ENCODE measurements at regions not wholly inside any gene's neighbourhood (a gene's known extent, or its start where the extent isn't known, plus 50 kb on each side); places are given as distances from the start of the nearest gene placed in this dataset.

DNA sequence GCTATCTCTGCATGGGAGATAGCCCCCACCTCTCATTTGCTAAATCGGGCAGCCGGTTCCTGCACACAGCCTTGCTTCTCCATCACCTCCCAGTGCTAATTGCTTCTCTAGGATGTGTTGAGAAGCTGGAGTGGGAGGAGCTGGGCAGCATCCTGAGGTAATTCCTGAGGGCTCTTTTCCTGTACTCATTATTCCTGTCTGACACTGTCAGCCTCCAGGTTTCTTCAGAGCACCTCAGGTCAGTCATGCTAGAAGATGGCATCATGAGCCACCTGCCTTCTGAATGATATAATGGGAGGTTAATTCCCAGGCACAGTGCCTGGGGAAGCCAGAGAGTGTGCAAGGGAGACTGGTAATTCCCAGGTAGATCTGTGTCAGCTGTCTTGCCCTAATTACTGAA, 133.0 kb downstream of the RAB38 start:
- TF ChIP-seq, protein P1, sequence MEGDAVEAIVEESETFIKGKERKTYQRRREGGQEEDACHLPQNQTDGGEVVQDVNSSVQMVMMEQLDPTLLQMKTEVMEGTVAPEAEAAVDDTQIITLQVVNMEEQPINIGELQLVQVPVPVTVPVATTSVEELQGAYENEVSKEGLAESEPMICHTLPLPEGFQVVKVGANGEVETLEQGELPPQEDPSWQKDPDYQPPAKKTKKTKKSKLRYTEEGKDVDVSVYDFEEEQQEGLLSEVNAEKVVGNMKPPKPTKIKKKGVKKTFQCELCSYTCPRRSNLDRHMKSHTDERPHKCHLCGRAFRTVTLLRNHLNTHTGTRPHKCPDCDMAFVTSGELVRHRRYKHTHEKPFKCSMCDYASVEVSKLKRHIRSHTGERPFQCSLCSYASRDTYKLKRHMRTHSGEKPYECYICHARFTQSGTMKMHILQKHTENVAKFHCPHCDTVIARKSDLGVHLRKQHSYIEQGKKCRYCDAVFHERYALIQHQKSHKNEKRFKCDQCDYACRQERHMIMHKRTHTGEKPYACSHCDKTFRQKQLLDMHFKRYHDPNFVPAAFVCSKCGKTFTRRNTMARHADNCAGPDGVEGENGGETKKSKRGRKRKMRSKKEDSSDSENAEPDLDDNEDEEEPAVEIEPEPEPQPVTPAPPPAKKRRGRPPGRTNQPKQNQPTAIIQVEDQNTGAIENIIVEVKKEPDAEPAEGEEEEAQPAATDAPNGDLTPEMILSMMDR (IDR thresholded peaks at IDR 0.05; ENCODE audit: low read depth, low read length, missing control alignments) = no peak
- no peak for DNase-seq (ENCODE audit: extremely low read depth, low read depth)
- H3K4me3 ChIP-seq (replicated peaks; ENCODE audit: low read depth, low read length) = no peak overlapping the region

DNA sequence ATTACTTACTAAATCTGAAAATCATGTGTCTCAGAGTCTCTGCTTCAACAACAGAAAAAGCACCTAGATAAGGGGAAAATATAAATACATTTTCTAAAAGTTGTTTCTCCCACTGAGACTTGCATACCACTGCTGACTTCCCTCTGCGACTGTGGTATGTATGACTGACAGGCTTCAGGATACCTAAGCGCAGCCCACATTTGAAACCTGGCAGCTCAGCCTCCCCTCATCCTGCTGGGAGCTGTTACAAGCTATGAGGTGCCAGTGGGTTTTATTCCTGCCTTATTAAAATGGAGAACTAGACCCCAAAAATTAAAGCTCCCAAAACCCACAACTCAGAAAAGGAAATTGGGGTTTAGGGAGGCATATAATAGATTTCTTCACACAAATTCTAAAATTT, 133.6 kb downstream of the RAB38 start:
- H3K4me3 ChIP-seq (replicated peaks; ENCODE audit: low read depth, low read length) = no peak overlapping the region
- no peak for DNase-seq (ENCODE audit: extremely low read depth, low read depth)
- TF ChIP-seq, protein P1 (IDR thresholded peaks at IDR 0.05; ENCODE audit: low read depth, low read length, missing control alignments) = no peak

DNA sequence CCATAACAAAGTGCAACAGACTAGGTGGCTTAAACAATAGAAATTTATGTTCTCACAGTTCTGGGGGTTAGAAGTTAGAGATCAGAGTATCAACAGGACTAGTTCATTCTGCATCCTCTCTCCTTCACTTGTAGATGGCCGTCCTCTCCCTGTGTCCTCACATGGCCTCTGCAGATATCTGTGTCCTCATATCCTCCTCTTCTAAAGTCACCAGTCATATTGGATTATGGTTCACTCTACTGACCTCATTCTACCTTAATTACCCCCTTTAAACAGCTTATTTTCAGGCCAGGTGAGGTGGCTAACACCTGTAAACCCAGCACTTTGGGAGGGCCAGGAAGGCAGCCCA, 135.1 kb downstream of the RAB38 start:
- TF ChIP-seq, protein P1 (IDR thresholded peaks at IDR 0.05; ENCODE audit: low read depth, low read length, missing control alignments) = no peak
- no peak for DNase-seq (ENCODE audit: extremely low read depth, low read depth)
- no peak overlapping the region for H3K4me3 ChIP-seq (replicated peaks; ENCODE audit: low read depth, low read length)

DNA sequence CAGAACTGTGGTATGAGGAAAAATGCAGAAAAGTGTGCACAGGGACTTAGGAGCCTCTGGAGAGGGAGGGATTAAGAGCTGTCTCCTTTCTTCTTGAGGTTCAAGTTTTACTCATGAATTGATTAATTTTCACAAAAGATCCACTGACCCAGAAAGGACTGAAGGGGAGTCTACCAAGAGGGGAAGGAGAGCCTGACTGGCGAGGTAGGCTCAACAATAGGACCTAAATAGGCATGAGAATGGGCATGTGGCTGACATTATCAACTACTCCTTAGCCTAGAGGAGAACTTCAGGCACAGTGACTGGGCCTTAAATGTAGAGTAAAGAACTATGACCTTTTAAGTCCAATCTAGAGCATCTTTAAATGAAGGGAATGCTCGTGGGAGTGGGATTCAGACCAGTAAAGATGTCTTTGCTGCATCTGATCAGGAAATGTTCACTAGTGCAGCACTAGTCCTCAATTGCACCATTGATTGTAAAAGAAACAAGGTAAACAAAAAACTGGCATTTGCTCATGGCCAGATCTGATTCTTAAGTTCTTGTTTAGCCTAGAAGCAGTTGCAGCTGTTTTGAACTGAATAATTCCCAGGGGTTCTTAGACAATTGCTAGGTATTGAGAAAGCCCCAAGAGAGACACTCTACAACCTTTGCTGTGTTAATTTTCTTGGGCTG, 135.6 kb downstream of the RAB38 start:
- TF ChIP-seq, protein P1 (IDR thresholded peaks at IDR 0.05; ENCODE audit: low read depth, low read length, missing control alignments) = no peak
- no peak overlapping the region for H3K4me3 ChIP-seq (replicated peaks; ENCODE audit: low read depth, low read length)
- DNase-seq (ENCODE audit: extremely low read depth, low read depth) = no peak

DNA sequence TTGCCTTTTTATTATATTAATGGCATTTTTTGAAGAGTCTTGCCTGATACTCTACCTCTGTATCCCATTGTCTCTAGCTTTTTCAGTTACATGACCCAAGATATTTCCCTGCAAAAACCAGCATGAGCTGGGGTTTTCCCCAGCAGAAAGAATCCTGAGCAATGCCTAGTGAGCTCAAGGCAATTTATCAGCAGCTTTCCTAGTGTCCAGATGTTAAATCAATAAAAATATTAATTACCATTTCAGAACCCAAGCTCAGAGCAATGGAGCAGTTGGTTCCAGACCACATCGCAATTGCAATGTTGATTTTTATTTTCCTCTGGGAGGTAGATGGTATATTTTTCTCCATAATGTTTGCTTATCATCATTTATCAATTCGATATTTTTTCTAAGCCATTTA, 137.2 kb downstream of the RAB38 start:
- no peak for DNase-seq (ENCODE audit: extremely low read depth, low read depth)
- no peak overlapping the region for H3K4me3 ChIP-seq (replicated peaks; ENCODE audit: low read depth, low read length)
- TF ChIP-seq, protein P1 (IDR thresholded peaks at IDR 0.05; ENCODE audit: low read depth, low read length, missing control alignments) = no peak

DNA sequence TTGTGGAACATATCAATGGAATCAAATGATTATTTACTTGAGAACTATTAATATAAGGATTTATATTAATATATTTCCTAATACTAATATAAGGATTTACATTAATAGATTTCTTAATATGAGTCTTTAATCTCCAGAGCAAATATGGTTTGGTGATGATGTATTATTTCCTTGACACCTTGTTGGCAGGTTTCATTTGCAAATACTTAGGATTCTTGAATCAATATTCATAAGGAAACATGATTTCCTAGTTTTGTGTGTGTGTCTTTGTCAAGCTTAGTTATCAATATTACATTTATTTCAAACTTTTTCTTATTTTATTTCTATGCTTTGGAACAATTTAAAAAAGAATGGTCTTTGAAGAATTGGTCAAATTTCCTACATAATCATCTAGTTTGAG, 138.5 kb downstream of the RAB38 start:
- no peak for DNase-seq (ENCODE audit: extremely low read depth, low read depth)
- H3K4me3 ChIP-seq (replicated peaks; ENCODE audit: low read depth, low read length) = no peak overlapping the region
- TF ChIP-seq, protein P1 (IDR thresholded peaks at IDR 0.05; ENCODE audit: low read depth, low read length, missing control alignments) = no peak

DNA sequence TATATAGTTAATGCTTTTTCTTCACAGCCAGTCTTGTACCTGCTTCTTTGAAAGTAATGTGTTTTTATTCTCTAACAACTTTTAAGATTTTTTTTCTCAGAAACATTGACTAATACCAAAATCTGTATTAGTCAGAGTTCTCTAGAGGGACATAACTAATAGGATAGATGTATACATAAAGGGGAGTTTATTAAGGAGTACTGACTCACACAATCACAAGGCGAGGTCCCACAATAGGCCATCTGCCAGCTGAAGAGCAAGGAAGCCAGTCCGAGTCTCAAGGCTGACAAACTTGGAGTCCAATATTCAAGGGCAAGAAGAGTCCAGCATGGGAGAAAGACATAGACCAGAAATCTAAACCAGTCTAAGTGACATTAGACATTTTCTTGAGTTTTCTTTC, 140.0 kb downstream of the RAB38 start:
- TF ChIP-seq, protein P1 (IDR thresholded peaks at IDR 0.05; ENCODE audit: low read depth, low read length, missing control alignments) = no peak
- DNase-seq (ENCODE audit: extremely low read depth, low read depth) = no peak

More for the DNA sequence above, 140.0 kb downstream of the RAB38 start:
- no peak overlapping the region for H3K4me3 ChIP-seq (replicated peaks; ENCODE audit: low read depth, low read length)
